A673 (cell line): ENCODE measurements at regions not wholly inside any gene's neighbourhood (a gene's known extent, or its start where the extent isn't known, plus 50 kb on each side); places are given as distances from the start of the nearest gene placed in this dataset.
A peak's percentile ranks its signal among the peaks of the same experiment; 100 is the strongest.

Source experiments
- BruUV-seq: library from RNA; stranded (reverse); fragments of 400-500 nt; replicated peaks from 2 replicates; lab custom pipeline; 2021; lab: Mats Ljungman, UMichigan
- CTCF ChIA-PET: fragments of 300-600 bp; sonication (Branson Sonifier 250); formaldehyde crosslinking; loops from one replicate; lab custom pipeline; 2022; ENCODE audit warnings: antibody characterized with exemption; lab: Charles Lee
- POLR2A ChIA-PET: fragments of 300-600 bp; sonication (Branson Sonifier 250); formaldehyde crosslinking; loops from one replicate; lab custom pipeline; 2022; ENCODE audit warnings: antibody characterized with exemption; ENCODE audit not compliant: low non-redundant PET; lab: Charles Lee
- DNase-seq: peaks from one replicate; pipeline ENCODE4 v3.0.0-alpha.2; 2015; ENCODE audit warnings: low spot score
- H3K27ac ChIP-seq: fragments of 200-600 bp; sonication (generic); 2 replicates; pipeline ENCODE4 v1.5.1; 2016; ENCODE audit warnings: mixed run types, low read depth, mild to moderate bottlenecking, mixed read lengths, antibody characterized with exemption, low read length; ENCODE audit not compliant: poor library complexity, severe bottlenecking
- H3K27me3 ChIP-seq: fragments of 200-600 bp; sonication (generic); replicated peaks from 2 replicates; pipeline ENCODE4 v1.6.1; 2017; ENCODE audit warnings: mixed run types, low read depth, mild to moderate bottlenecking, mixed read lengths, antibody characterized with exemption, low read length; ENCODE audit not compliant: insufficient read depth, poor library complexity
- H3K36me3 ChIP-seq: fragments of 200-600 bp; sonication (generic); 2 replicates; pipeline ENCODE4 v1.6.1; 2016; ENCODE audit warnings: mixed run types, mild to moderate bottlenecking, mixed read lengths, antibody characterized with exemption, low read length; ENCODE audit not compliant: insufficient read depth, poor library complexity, severe bottlenecking
- H3K4me1 ChIP-seq: fragments of 200-600 bp; sonication (generic); 2 replicates; pipeline ENCODE4 v1.6.1; 2017; ENCODE audit warnings: mixed run types, mild to moderate bottlenecking, mixed read lengths, antibody characterized with exemption, low read length; ENCODE audit not compliant: insufficient read depth, poor library complexity, severe bottlenecking
- H3K4me3 ChIP-seq: fragments of 200-600 bp; sonication (generic); 2 replicates; pipeline ENCODE4 v1.5.1; 2016; ENCODE audit warnings: low read depth, mixed run types, mild to moderate bottlenecking, mixed read lengths, low read length; ENCODE audit not compliant: poor library complexity, severe bottlenecking
- H3K9me3 ChIP-seq: fragments of 200-600 bp; sonication (generic); 2 replicates; pipeline ENCODE4 v1.6.1; 2016; ENCODE audit warnings: mixed run types, low read depth, mild to moderate bottlenecking, mixed read lengths, antibody characterized with exemption, low read length; ENCODE audit not compliant: poor library complexity, severe bottlenecking
- CTCF ChIP-seq: fragments of 300-800, 200-600 bp; sonication (generic); conservative IDR thresholded peaks from 2 replicates; pipeline ENCODE4 v1.5.1; 2017; ENCODE audit warnings: low read depth, mild to moderate bottlenecking, antibody characterized with exemption, low read length, moderate library complexity, mixed read lengths
- EZH2 ChIP-seq: fragments of 200-600 bp; sonication (generic); IDR thresholded peaks from 2 replicates; pipeline ENCODE4 v1.6.1; 2017; ENCODE audit warnings: borderline replicate concordance, low read depth, mild to moderate bottlenecking, mixed read lengths, antibody characterized with exemption, low read length; ENCODE audit not compliant: poor library complexity, severe bottlenecking
- intact Hi-C: fragments of 100-400 bp; cut with micrococcal nuclease; formaldehyde crosslinking; loops from one replicate; pipeline ENCODE4 v1.10.0; 2022; ENCODE audit not compliant: unreplicated experiment

- Histone ChIP-seq H3K27me3 (no peaks in the 10 kb centered on the region), H3K4me3 (no peak overlapping the region), H3K9me3 (peaks cover 3% of the 10 kb centered on the region), H3K27ac (no peak overlapping the region), H3K36me3 (no peaks in the 10 kb centered on the region), H3K4me1 (peaks cover 11% of the 10 kb centered on the region)
- no TSS peak for BruUV-seq
- DNase-seq: peak; percentile 90
- no peak for TF ChIP-seq EZH2
- peak; percentile 90 for TF ChIP-seq CTCF
- CTCF ChIA-PET: interaction anchor here (1.0 to 1.1 kb wide), 2 partner anchors 586 to 1055 kb away, joined by 3 read pairs; no protein-coding TSS in a partner anchor
- POLR2A ChIA-PET: no interaction called here
- intact Hi-C loops: loop anchor here (1.0 to 10.0 kb wide), 3 partner anchors 390 to 1053 kb away; no protein-coding TSS in a partner anchor
These were observed 1089.3 kb downstream of the FAM181B start for GRCh38 chr11:81644239-81644840.

- H3K4me1 ChIP-seq: peaks cover 43% of the 10 kb centered on the region
- no TSS peak for BruUV-seq
- peaks cover 5% of the 10 kb centered on the region for H3K9me3 ChIP-seq
- DNase-seq: no peak
- CTCF ChIA-PET: no interaction called here
- POLR2A ChIA-PET: no interaction called here
- H3K36me3 ChIP-seq: no peaks in the 10 kb centered on the region
- no peaks in the 10 kb centered on the region for H3K27me3 ChIP-seq
- no peak overlapping the region for H3K4me3 ChIP-seq
- TF ChIP-seq CTCF (no peak), EZH2 (no peak)
- H3K27ac ChIP-seq: no peak overlapping the region
- intact Hi-C loops: no loop called here
These were observed 1099.2 kb downstream of the FAM181B start for GRCh38 chr11:81634483-81634882.

- BruUV-seq: no TSS peak
- H3K27ac ChIP-seq: no peak overlapping the region
- no peak overlapping the region for H3K4me3 ChIP-seq
- CTCF ChIA-PET: no interaction called here
- no peaks in the 10 kb centered on the region for H3K27me3 ChIP-seq
- intact Hi-C loops: no loop called here
- TF ChIP-seq CTCF (no peak), EZH2 (no peak)
- H3K36me3 ChIP-seq: no peaks in the 10 kb centered on the region
- H3K4me1 ChIP-seq: peaks cover 12% of the 10 kb centered on the region
- peak; percentile 18 for DNase-seq
- no peaks in the 10 kb centered on the region for H3K9me3 ChIP-seq
- POLR2A ChIA-PET: no interaction called here
These were observed 1131.2 kb downstream of the FAM181B start for GRCh38 chr11:81602508-81602907.
